H54 (cell line): ENCODE measurements at regions not wholly inside any gene's neighbourhood (a gene's known extent, or its start where the extent isn't known, plus 50 kb on each side); places are given as distances from the start of the nearest gene placed in this dataset.

Experiments
- DNase-seq: peaks from one replicate; pipeline ENCODE4 v3.0.0; 2011; ENCODE audit warnings: low spot score, mixed read lengths; ENCODE audit not compliant: insufficient read length
- FAIRE-seq: peaks from 3 replicates; lab custom pipeline; 2011; peaks lifted over from hg19 to GRCh38; lab: Jason Lieb, UNC
- POLR2A ChIP-seq: IDR thresholded peaks from 2 replicates; pipeline ENCODE4 v1.6.1; 2011; ENCODE audit warnings: low read depth, mild to moderate bottlenecking, low read length

DNA sequence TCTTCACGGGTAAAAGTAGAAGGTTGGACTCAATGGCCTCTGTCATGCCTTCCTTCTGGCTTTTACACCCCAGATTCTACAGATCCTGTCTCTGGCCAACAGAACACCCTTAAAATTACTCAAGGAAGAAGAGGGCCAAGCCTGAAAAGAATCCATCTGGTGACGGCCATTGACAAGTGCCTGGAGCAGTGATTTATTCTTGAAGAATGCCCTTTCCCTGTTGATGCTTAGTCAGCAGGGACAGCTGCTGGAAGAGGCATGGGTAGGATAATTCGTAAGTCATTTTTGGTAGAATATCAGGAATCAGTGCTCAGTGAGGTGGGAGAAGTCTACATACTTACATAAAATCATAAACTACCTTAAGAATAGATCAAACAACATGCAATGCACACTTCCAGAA lies 397.9 kb downstream of the SAMD5 start:
- FAIRE-seq (no peak), DNase-seq (no peak)
- TF ChIP-seq POLR2A, result no peak

DNA sequence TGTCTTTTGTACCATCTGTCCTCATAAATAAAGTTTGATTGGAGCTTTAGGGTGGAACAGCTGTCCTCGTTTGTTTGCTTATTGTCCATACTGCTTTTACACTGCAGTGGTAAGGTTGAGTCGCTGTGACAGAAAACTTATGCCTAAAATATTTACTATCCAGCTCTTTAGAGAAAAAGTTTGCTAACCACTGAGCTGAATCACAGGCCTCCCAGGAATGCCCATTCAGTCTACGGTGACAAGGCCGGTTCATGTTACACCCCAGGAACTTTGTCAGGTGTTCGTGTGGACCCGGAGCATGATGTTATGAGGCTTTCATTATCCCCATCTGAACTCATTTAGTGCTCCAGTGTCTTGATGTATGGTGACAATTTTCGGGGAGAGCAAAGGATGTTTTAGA lies 401.1 kb downstream of the SAMD5 start:
- no peak for FAIRE-seq
- TF ChIP-seq POLR2A, result no peak

DNA sequence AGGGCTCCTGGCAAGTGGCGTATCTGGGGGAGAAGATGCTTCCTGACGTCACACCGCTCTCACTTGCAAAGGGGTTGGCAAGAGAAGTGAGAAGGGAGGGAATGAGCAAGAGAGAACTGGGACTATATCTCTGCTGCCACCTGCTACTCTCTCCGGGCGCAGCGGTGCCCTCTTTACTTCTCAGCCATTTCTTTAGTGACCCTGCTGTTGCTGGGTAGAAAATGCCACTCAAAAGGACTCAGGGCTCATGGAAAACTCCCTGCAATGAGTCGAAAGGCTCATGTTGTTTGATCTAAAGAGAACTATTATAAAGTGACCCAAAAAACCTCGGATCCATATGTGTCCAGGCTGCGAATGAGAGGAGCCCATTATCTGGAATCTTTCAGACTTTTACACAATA lies 401.8 kb downstream of the SAMD5 start:
- DNase-seq, result no peak
- FAIRE-seq, result no peak
- TF ChIP-seq POLR2A, result no peak

More for the DNA sequence above, 401.1 kb downstream of the SAMD5 start:
- DNase-seq, result no peak

DNA sequence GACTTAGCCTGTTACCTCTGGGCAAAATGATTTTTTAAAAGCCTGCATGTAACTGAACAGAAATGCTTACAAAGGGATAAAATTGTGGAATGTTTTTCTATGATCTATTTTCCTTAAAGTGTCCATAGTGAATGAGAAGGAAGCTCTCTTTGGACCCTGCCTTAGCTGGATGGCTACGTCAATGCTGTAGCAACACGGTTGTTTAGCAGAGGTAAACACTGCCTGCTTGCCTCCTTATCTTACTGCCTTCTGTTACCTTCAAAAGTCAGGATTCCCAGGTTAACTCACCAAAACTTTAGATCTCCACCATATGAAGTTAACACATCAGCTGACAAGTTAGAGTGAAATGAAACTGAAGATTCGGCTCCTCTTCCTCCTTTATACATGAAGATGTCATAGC lies 402.6 kb downstream of the SAMD5 start:
- FAIRE-seq (no peak), DNase-seq (no peak)
- no peak for TF ChIP-seq POLR2A

- DNase-seq (no peak), FAIRE-seq (no peak)
- no peak for TF ChIP-seq POLR2A
Observed at GRCh38 chr6:147911686-147912085, 403.2 kb downstream of the SAMD5 start.

DNA sequence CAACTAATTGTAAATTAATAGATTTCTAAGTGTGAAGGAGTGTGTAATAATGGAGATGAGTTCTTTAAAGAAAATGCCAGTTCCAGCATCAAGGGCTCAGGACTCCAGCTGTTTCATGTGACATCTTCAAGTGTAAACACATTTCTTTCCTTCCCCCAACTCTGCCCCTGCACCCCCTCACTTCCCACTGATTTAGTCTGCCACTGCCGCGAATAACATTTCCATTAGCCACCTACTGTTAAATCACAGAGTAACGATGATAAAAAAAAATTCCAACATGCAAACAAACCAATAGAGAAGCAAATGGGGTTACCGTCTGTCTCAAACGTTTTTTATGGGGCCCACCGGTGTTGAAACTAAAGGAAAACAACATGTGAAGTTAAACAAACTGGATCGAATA lies 414.3 kb downstream of the SAMD5 start:
- no peak for TF ChIP-seq POLR2A
- FAIRE-seq, result no peak
- DNase-seq, result no peak

GRCh38 chr6:147924598-147924997 lies 416.1 kb downstream of the SAMD5 start:
- no peak for FAIRE-seq
- no peak for TF ChIP-seq POLR2A
- DNase-seq, result no peak

- FAIRE-seq (no peak), DNase-seq (no peak)
- no peak for TF ChIP-seq POLR2A
Observed at GRCh38 chr6:147925826-147926225, 416.8 kb upstream of the SASH1 start.

GRCh38 chr6:147930745-147931144 lies 411.9 kb upstream of the SASH1 start:
- no peak for DNase-seq
- TF ChIP-seq POLR2A, result no peak

GRCh38 chr6:147933224-147933623 lies 409.4 kb upstream of the SASH1 start:
- no peak for FAIRE-seq
- no peak for TF ChIP-seq POLR2A
- DNase-seq, result no peak

More at GRCh38 chr6:147930745-147931144, 411.9 kb upstream of the SASH1 start:
- no peak for FAIRE-seq

DNA sequence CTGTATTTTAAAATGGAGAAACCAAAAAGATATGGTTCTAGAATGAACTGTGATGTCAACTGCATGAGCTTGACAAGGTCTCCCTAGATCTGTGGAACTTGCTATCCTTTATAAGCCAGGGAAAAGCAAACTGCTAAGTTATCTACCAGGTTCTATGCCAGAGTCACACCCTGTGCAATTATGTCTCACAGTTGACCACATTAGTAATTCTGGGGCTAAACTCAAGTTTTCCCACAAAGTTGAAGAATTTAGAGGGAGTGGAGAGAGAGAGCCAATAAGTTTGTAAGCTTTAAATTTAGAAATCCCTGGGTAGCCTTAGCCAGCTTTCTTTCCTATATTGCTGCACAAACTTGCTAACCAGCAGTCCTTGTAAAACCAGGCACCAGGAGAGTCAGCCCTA lies 407.0 kb upstream of the SASH1 start:
- FAIRE-seq, result no peak

DNA sequence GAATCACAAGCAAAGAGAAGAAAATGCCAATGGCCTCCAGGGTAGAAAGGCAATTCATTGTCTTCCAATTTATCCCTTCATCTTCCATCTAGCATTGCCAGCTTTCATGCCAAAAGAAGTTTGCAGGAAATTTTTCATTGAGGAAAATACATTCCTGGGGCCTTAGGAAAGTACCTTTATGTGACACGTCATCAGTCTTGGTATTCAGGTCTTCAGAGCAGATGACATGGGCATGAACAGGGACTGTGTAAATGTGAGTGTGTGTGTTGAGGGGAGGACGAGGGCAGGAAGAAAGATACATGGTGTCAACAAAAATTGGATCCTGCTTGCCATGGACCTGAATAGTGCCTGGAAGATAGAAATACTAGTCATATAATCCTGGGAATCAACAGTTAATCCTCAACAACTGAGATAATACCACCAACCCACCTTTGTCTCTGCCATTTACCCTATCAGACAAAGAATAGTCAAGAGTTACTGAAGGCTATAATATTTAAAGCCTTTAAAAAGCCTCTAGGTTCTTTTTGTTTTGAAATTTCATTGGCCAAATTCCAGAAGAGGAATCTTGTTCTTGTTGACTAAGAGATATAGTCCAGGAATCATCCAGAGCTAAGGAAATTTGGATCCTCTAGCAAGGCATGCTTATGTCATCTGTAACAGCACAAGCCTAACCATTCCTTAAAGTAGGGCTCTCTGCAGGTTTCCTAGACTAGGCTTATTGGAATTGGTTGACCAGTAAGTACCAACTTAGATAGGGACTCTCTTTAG lies 405.8 kb upstream of the SASH1 start:
- no peak for FAIRE-seq
- TF ChIP-seq POLR2A, result no peak
- DNase-seq, result no peak

More for the DNA sequence above, 407.0 kb upstream of the SASH1 start:
- TF ChIP-seq POLR2A, result no peak
- DNase-seq, result no peak

GRCh38 chr6:147941143-147941542 lies 401.5 kb upstream of the SASH1 start:
- FAIRE-seq (no peak), DNase-seq (no peak)
- no peak for TF ChIP-seq POLR2A

DNA sequence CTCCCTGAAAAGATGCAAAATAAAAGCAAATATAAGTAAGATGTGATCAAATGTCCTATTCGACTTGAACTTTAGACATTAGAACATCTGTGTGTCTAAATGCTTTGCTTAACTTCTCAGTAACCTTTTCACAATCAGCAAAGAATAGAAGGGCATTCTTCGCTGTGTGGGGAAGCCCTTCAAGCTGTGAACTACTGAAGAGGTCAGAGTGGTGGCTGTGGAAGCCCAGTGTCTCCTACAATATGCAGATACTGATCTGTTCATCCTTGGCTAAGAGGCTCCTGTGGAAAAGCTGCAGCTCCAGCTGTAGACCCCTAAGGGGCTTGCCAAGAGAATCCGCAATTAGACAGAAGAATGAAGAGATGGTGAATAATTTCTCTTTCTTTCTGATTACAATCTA lies 400.3 kb upstream of the SASH1 start:
- DNase-seq (no peak), FAIRE-seq (no peak)
- TF ChIP-seq POLR2A, result no peak

- DNase-seq, result no peak
- TF ChIP-seq POLR2A, result no peak
- FAIRE-seq, result no peak
Observed at GRCh38 chr6:147944122-147944521, 398.5 kb upstream of the SASH1 start.

DNA sequence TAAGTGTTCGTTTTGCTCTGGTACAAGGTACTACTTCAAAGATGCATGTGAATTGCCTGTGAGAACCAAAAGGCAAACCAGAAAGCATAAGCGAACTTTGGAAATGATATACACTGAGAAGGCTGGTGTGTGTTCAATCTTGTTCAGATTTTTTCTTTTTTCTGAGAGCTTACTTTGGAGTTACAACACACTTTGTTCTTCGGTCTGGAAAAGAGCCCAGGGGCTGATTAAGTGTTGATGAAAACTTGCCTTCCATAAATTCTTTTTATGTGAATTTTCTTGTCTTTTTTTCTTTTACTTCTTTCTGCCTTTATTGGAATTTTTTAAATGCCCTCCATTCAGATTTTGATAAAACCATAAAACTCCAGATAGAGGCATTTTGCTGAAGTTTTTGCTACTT lies 395.1 kb upstream of the SASH1 start:
- TF ChIP-seq POLR2A, result no peak
- FAIRE-seq (no peak), DNase-seq (no peak)
